ENCODE measurements at regions not wholly inside any gene's neighbourhood (a gene's known extent, or its start where the extent isn't known, plus 50 kb on each side); places are given as distances from the start of the nearest gene placed in this dataset.
"Not testable (repeated sequence)": the region's sequence is repeated elsewhere in the genome, so short reads cannot be mapped to it uniquely, and the experiment has no call there.

DNA sequence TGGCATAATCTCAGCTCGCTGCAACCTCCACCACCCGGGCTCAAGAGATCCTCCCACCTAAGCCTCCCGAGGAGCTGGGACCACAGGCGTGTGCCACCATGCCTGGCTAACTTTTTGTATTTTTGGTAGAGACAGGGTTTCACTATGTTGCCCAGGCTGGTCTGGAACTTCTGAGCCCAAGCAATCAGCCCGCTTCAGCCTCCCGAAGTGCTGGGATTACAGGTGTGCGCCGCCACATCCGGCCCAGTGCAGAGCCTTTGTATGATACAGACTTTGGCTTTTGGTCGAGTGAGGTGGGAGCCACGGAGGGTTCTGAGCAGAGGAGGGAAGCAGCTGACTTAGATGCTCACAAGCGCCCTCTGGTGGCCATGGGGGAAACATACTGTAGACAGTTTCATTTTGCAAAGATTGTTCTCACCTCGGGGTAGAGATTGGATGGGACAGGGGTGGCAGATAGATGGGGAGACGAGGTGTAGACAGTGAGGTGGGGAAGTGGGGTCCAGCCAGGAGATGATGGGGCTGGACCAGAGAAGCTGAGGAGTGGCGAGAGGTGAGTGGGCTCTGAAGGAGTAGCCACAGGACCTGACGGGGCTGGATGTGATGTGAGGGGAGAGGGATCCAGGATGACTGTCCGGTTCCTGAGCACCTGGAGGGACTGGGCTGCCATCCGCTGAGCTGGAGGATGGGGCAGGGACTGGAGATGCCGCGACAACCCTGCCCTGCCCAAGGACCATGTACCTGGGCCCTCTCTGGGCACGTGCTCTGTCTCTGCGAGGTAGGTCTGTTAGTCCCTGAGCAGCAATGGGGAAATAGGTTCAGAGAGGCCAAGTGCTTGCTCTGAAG is 105.1 kb downstream of the CRLF3 start:
- TF ChIP-seq ARNT (IDR thresholded peaks at IDR 0.05); ZNF790 (CRISPR knock-in tag; IDR thresholded peaks at IDR 0.05; ENCODE audit: borderline replicate concordance); TARDBP (CRISPR knock-in tag; IDR thresholded peaks at IDR 0.05); KMT2B (CRISPR knock-in tag; IDR thresholded peaks at IDR 0.05); ATF7-NPFF (CRISPR knock-in tag; IDR thresholded peaks at IDR 0.05; ENCODE audit: low read depth); RARA (CRISPR knock-in tag; IDR thresholded peaks at IDR 0.05); RNF2 (conservative IDR thresholded peaks at IDR 0.05; ENCODE audit: low read depth); ZSCAN29 (CRISPR knock-in tag; conservative IDR thresholded peaks at IDR 0.05); NR2F2 (IDR thresholded peaks at IDR 0.05; ENCODE audit: borderline replicate concordance, low read depth); POLR2AphosphoS2 (IDR thresholded peaks at IDR 0.05; ENCODE audit: low read depth, low read length): not testable (repeated sequence)
- TF ChIP-seq, protein P1, sequence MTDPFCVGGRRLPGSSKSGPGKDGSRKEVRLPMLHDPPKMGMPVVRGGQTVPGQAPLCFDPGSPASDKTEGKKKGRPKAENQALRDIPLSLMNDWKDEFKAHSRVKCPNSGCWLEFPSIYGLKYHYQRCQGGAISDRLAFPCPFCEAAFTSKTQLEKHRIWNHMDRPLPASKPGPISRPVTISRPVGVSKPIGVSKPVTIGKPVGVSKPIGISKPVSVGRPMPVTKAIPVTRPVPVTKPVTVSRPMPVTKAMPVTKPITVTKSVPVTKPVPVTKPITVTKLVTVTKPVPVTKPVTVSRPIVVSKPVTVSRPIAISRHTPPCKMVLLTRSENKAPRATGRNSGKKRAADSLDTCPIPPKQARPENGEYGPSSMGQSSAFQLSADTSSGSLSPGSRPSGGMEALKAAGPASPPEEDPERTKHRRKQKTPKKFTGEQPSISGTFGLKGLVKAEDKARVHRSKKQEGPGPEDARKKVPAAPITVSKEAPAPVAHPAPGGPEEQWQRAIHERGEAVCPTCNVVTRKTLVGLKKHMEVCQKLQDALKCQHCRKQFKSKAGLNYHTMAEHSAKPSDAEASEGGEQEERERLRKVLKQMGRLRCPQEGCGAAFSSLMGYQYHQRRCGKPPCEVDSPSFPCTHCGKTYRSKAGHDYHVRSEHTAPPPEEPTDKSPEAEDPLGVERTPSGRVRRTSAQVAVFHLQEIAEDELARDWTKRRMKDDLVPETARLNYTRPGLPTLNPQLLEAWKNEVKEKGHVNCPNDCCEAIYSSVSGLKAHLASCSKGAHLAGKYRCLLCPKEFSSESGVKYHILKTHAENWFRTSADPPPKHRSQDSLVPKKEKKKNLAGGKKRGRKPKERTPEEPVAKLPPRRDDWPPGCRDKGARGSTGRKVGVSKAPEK (CRISPR knock-in tag; IDR thresholded peaks at IDR 0.05; ENCODE audit: borderline replicate concordance) = not testable (repeated sequence)
